Right lobe of liver (tissue), 6 donors: ENCODE measurements at regions not wholly inside any gene's neighbourhood (a gene's known extent, or its start where the extent isn't known, plus 50 kb on each side); places are given as distances from the start of the nearest gene placed in this dataset.
A peak's percentile ranks its signal among the peaks of the same experiment; 100 is the strongest.
"Not testable (repeated sequence)": the region's sequence is repeated elsewhere in the genome, so short reads cannot be mapped to it uniquely, and the experiment has no call there.

Experiments
- ATAC-seq, 4 donors: fragments of 200-7000 bp; cut with Tn5 transposase; one replicate each; pipeline ENCODE4 v1.9.1; 2020; ENCODE audit warnings: mild to moderate bottlenecking in 4 of 4, moderate library complexity in 4 of 4
- DNase-seq, 3 donors: peaks; one replicate each; pipeline ENCODE4 v3.0.0-alpha.2; 2020
- H3K27ac ChIP-seq, 3 donors: fragments of 200-600 bp; one replicate each; pipeline ENCODE4 v1.8.0; 2022
- H3K27me3 ChIP-seq, 2 donors: fragments of 200-600 bp; one replicate each; pipeline ENCODE4 v1.8.0; 2022
- H3K36me3 ChIP-seq, 4 donors: fragments of 200-600 bp; sonication (generic) in 1 of 4; one replicate each; pipeline versions ENCODE4 v1.5.1 to v1.8.0; 2017 to 2022; ENCODE audit warnings: control low read depth in 1 of 4
- H3K4me1 ChIP-seq, 4 donors: fragments of 200-600 bp; sonication (generic) in 1 of 4; one replicate each; pipeline versions ENCODE4 v1.5.1 to v1.8.0; 2017 to 2022; ENCODE audit warnings: control low read depth in 1 of 4
- H3K4me3 ChIP-seq, 3 donors: fragments of 200-600 bp; one replicate each; pipeline ENCODE4 v1.8.0; 2022
- H3K9me3 ChIP-seq, 4 donors: fragments of 200-600 bp; sonication (generic) in 1 of 4; one replicate each; pipeline versions ENCODE4 v1.5.1 to v1.8.0; 2017 to 2022; ENCODE audit warnings: control low read depth in 1 of 4
- CTCF ChIP-seq, 4 donors: fragments of 200-600 bp in 3 of 4; fragments of 450-650 bp in 1 of 4; IDR thresholded peaks; one replicate each; pipeline versions ENCODE4 v1.5.1 to v1.8.0; 2016 to 2022; ENCODE audit warnings: antibody characterized with exemption in 4 of 4, mild to moderate bottlenecking in 2 of 4
- POLR2A ChIP-seq: fragments of 450-650 bp; IDR thresholded peaks from one replicate; pipeline ENCODE4 v1.6.1; 2017; ENCODE audit warnings: antibody characterized with exemption, mild to moderate bottlenecking
- WGBS: methylation state at CpG from one replicate; pipeline ENCODE4 v1.1.6; 2018; ENCODE audit warnings: low coverage, low lambda C conversion rate; ENCODE audit not compliant: insufficient coverage; ENCODE audit errors: missing lambda C conversion rate; 5-methylcytosine and 5-hydroxymethylcytosine counted together
- intact Hi-C, 2 donors: fragments of 100-400 bp; cut with DNase I; formaldehyde crosslinking; loops; one replicate each; pipeline versions ENCODE4 v1.11.2 to v1.14.1; 2022
- donor health status: DM: no; HTN: yes; CAD: no.
- donor health status: DM: no; HTN: no; CAD: no.
- donor health status: DM: no; HTN: no; CAD: no.
- donor health status: DM: no; HTN: yes; CAD: no.
- donor health status: DM: no; HTN: yes; CAD: no.

GRCh38 chr15:35697549-35698299 is 151.8 kb upstream of the DPH6 start:
- peak in 2 of 4 donors; percentile 8 to 11 for TF ChIP-seq CTCF (IDR thresholded peaks at IDR 0.05)
- TF ChIP-seq POLR2A: no peak
- H3K9me3 ChIP-seq: no peaks in the 10 kb centered on the region
- ATAC-seq: peak; percentile 81 to 90 (median 85)
- DNase-seq: peak; percentile 28 to 76 (median 58)
- no peaks in the 10 kb centered on the region for H3K27me3 ChIP-seq
- H3K27ac ChIP-seq: no peak overlapping the region
- H3K4me3 ChIP-seq: no peak overlapping the region
- 17% methylated on average over 8 of the region's 8 CpGs for WGBS
- peaks cover 0 to 22% (median 0%) of the 10 kb centered on the region in 4 donors for H3K4me1 ChIP-seq
- intact Hi-C loops: no loop called here
- H3K36me3 ChIP-seq: no peaks in the 10 kb centered on the region

GRCh38 chr15:35698331-35698730 is 152.4 kb upstream of the DPH6 start:
- intact Hi-C loops: no loop called here
- no peak overlapping the region for H3K4me3 ChIP-seq
- H3K4me1 ChIP-seq: peaks cover 0 to 22% (median 0%) of the 10 kb centered on the region in 4 donors
- no peak overlapping the region for H3K27ac ChIP-seq
- H3K27me3 ChIP-seq: no peaks in the 10 kb centered on the region
- no peak for DNase-seq
- ATAC-seq: no peak
- no peaks in the 10 kb centered on the region for H3K9me3 ChIP-seq
- no peaks in the 10 kb centered on the region for H3K36me3 ChIP-seq
- 87% methylated on average over 4 of the region's 4 CpGs for WGBS
- no peak for TF ChIP-seq CTCF (IDR thresholded peaks at IDR 0.05)

- DNase-seq: no peak
- TF ChIP-seq CTCF (IDR thresholded peaks at IDR 0.05) (no peak), POLR2A (no peak)
- intact Hi-C loops: no loop called here
- H3K36me3 ChIP-seq: no peaks in the 10 kb centered on the region
- ATAC-seq: no peak
- no peaks in the 10 kb centered on the region for H3K27me3 ChIP-seq
- H3K27ac ChIP-seq: no peak overlapping the region
- 67% methylated on average over 2 of the region's 2 CpGs for WGBS
- no peak overlapping the region for H3K4me3 ChIP-seq
- H3K9me3 ChIP-seq: no peaks in the 10 kb centered on the region
- H3K4me1 ChIP-seq: peaks cover 0 to 14% (median 0%) of the 10 kb centered on the region in 4 donors
These were observed 153.1 kb upstream of the DPH6 start for GRCh38 chr15:35698966-35699575.

GRCh38 chr15:35700091-35700593 is 154.2 kb upstream of the DPH6 start:
- H3K9me3 ChIP-seq, DNase-seq, H3K27me3 ChIP-seq, ATAC-seq, H3K4me3 ChIP-seq, intact Hi-C loops, H3K27ac ChIP-seq, H3K36me3 ChIP-seq: not testable (repeated sequence)
- 55% methylated on average over 4 of the region's 5 CpGs for WGBS
- peaks cover 0 to 12% (median 0%) of the 10 kb centered on the region in 4 donors for H3K4me1 ChIP-seq

- Histone ChIP-seq H3K36me3 (no peaks in the 10 kb centered on the region), H3K4me1 (peaks cover 0 to 12% (median 0%) of the 10 kb centered on the region in 4 donors), H3K27me3 (no peaks in the 10 kb centered on the region), H3K9me3 (no peaks in the 10 kb centered on the region), H3K27ac (no peak overlapping the region), H3K4me3 (no peak overlapping the region)
- intact Hi-C loops: no loop called here
- ATAC-seq: no peak
- 84% methylated on average over 4 of the region's 4 CpGs for WGBS
- TF ChIP-seq CTCF (IDR thresholded peaks at IDR 0.05) (no peak), POLR2A (no peak)
- DNase-seq: no peak
These were observed 155.6 kb upstream of the DPH6 start for GRCh38 chr15:35701402-35702046.
